Gastroesophageal sphincter (tissue), 3 donors: ENCODE measurements at regions not wholly inside any gene's neighbourhood (a gene's known extent, or its start where the extent isn't known, plus 50 kb on each side); places are given as distances from the start of the nearest gene placed in this dataset.

Experiments
- CTCF ChIP-seq, 4 experiments: fragments of 200-600 bp in 2 of 4; fragments of 450-650 bp in 2 of 4; sonication (generic) in 1 of 4; IDR thresholded peaks; one replicate each; pipeline ENCODE4 v1.5.1; 2017 to 2019; ENCODE audit warnings: antibody characterized with exemption in 4 of 4, mild to moderate bottlenecking in 2 of 4, moderate library complexity in 2 of 4
- POLR2A ChIP-seq, 2 donors: fragments of 450-650 bp; IDR thresholded peaks; one replicate each; pipeline ENCODE4 v1.6.1; 2017; ENCODE audit warnings: antibody characterized with exemption in 2 of 2, mild to moderate bottlenecking in 2 of 2, moderate library complexity in 1 of 2

GRCh38 chr3:40994611-40995010 is 204.7 kb upstream of the CTNNB1 start:
- TF ChIP-seq CTCF (IDR thresholded peaks at IDR 0.05) (no peak), POLR2A (IDR thresholded peaks at IDR 0.05) (no peak)
